ENCODE measurements at regions not wholly inside any gene's neighbourhood (a gene's known extent, or its start where the extent isn't known, plus 50 kb on each side); places are given as distances from the start of the nearest gene placed in this dataset.

GRCh38 chr7:28346676-28347363 is 65.5 kb upstream of the CREB5 start:
- no peak for TF ChIP-seq EZH2 (IDR thresholded peaks at IDR 0.05)
- TF ChIP-seq POLR2AphosphoS5 (IDR thresholded peaks at IDR 0.05; ENCODE audit: borderline replicate concordance, low read depth, low read length), result no peak

Data from SK-N-MC (cell line).